ENCODE measurements at regions not wholly inside any gene's neighbourhood (a gene's known extent, or its start where the extent isn't known, plus 50 kb on each side); places are given as distances from the start of the nearest gene placed in this dataset.
"Not testable (repeated sequence)": the region's sequence is repeated elsewhere in the genome, so short reads cannot be mapped to it uniquely, and the experiment has no call there.

GRCh38 chr5:9765419-9766140 is 135.4 kb upstream of the TAS2R1 start:
- DNase-seq (ENCODE audit: low read depth), result peak; percentile 48
- TF ChIP-seq CTCF (IDR thresholded peaks at IDR 0.05; ENCODE audit: insufficient read depth, low read depth, low read length), result no peak
- no peak overlapping the region for H3K4me3 ChIP-seq (ENCODE audit: low read depth, low read length)

- no peak for DNase-seq (ENCODE audit: low read depth)
- no peak for TF ChIP-seq CTCF (IDR thresholded peaks at IDR 0.05; ENCODE audit: insufficient read depth, low read depth, low read length)
- no peak overlapping the region for H3K4me3 ChIP-seq (ENCODE audit: low read depth, low read length)
Measured at GRCh38 chr5:9761706-9762105, 131.6 kb upstream of the TAS2R1 start.

GRCh38 chr5:9752670-9753069 is 122.5 kb upstream of the TAS2R1 start:
- not testable (repeated sequence) for H3K4me3 ChIP-seq (ENCODE audit: low read depth, low read length); DNase-seq (ENCODE audit: low read depth)

- no peak for TF ChIP-seq CTCF (IDR thresholded peaks at IDR 0.05; ENCODE audit: insufficient read depth, low read depth, low read length)
- no peak for DNase-seq (ENCODE audit: low read depth)
- no peak overlapping the region for H3K4me3 ChIP-seq (ENCODE audit: low read depth, low read length)
Measured at GRCh38 chr5:9743507-9743906, 113.4 kb upstream of the TAS2R1 start.

- no peak for DNase-seq (ENCODE audit: low read depth)
- no peak overlapping the region for H3K4me3 ChIP-seq (ENCODE audit: low read depth, low read length)
- no peak for TF ChIP-seq CTCF (IDR thresholded peaks at IDR 0.05; ENCODE audit: insufficient read depth, low read depth, low read length)
Measured at GRCh38 chr5:9742848-9743247, 112.7 kb upstream of the TAS2R1 start.

- TF ChIP-seq CTCF (IDR thresholded peaks at IDR 0.05; ENCODE audit: insufficient read depth, low read depth, low read length), result no peak
- DNase-seq (ENCODE audit: low read depth), result no peak
- no peak overlapping the region for H3K4me3 ChIP-seq (ENCODE audit: low read depth, low read length)
Measured at GRCh38 chr5:9739135-9739534, 109.0 kb upstream of the TAS2R1 start.

GRCh38 chr5:9737265-9737664 is 107.1 kb upstream of the TAS2R1 start:
- no peak overlapping the region for H3K4me3 ChIP-seq (ENCODE audit: low read depth, low read length)
- no peak for DNase-seq (ENCODE audit: low read depth)
- TF ChIP-seq CTCF (IDR thresholded peaks at IDR 0.05; ENCODE audit: insufficient read depth, low read depth, low read length), result no peak

Measured in fibroblast of villous mesenchyme (primary cell).